Suprapubic skin (tissue), 4 donors: ENCODE measurements at regions not wholly inside any gene's neighbourhood (a gene's known extent, or its start where the extent isn't known, plus 50 kb on each side); places are given as distances from the start of the nearest gene placed in this dataset.

ENCODE experiments used
- CTCF ChIP-seq, 2 donors: fragments of 200-600 bp in 1 of 2; fragments of 450-650 bp in 1 of 2; sonication (generic) in 1 of 2; IDR thresholded peaks; one replicate each; pipeline ENCODE4 v1.5.1; 2016 to 2019; ENCODE audit warnings: antibody characterized with exemption in 2 of 2, mild to moderate bottlenecking in 1 of 2, moderate library complexity in 1 of 2
- EP300 ChIP-seq: sonication (generic); formaldehyde crosslinking; IDR thresholded peaks from one replicate; pipeline ENCODE4 v1.6.1; 2017; ENCODE audit warnings: antibody characterized with exemption
- POLR2A ChIP-seq, 2 donors: fragments of 450-650 bp; IDR thresholded peaks; one replicate each; pipeline ENCODE4 v1.6.1; 2017; ENCODE audit warnings: antibody characterized with exemption in 2 of 2, mild to moderate bottlenecking in 2 of 2, moderate library complexity in 2 of 2
- POLR2AphosphoS5 ChIP-seq, 3 donors: sonication (generic); formaldehyde crosslinking; IDR thresholded peaks; one replicate each; pipeline ENCODE4 v1.6.1; 2017; ENCODE audit warnings: antibody characterized with exemption in 3 of 3

- TF ChIP-seq CTCF (IDR thresholded peaks at IDR 0.05), result no peak
- no peak for TF ChIP-seq POLR2AphosphoS5 (IDR thresholded peaks at IDR 0.05)
- TF ChIP-seq EP300, result no peak
- no peak for TF ChIP-seq POLR2A (IDR thresholded peaks at IDR 0.05)
Measured at GRCh38 chr2:236696834-236697233, 127.2 kb downstream of the ACKR3 start.
